ENCODE measurements at regions not wholly inside any gene's neighbourhood (a gene's known extent, or its start where the extent isn't known, plus 50 kb on each side); places are given as distances from the start of the nearest gene placed in this dataset.

- no peaks in the 10 kb centered on the region for H3K79me1 ChIP-seq (ENCODE audit: low read depth, low read length)
- ChIA-PET POLR2A (ENCODE audit: partially characterized antibody) (no interaction called here), CTCF (ENCODE audit: partially characterized antibody) (interaction anchor here (0.7 to 2.3 kb wide), 9 partner anchors 9 to 426 kb away, joined by 3 to 25 read pairs (median 3); no protein-coding TSS in a partner anchor)
- no peak overlapping the region for H3K9ac ChIP-seq (replicated peaks in 1 of 4; ENCODE audit: extremely low read depth in 1 of 4, low read depth in 3 of 4, low read length in 3 of 4)
- no peak overlapping the region for H4K5ac ChIP-seq (ENCODE audit: insufficient read length, low read depth, low read length)
- H3K79me2 ChIP-seq (ENCODE audit: control insufficient read depth in 1 of 2, insufficient read depth in 2 of 2, low read length in 2 of 2), result no peaks in the 10 kb centered on the region
- no peaks in the 10 kb centered on the region for H4K20me1 ChIP-seq (replicated peaks in 1 of 2; ENCODE audit: control insufficient read depth in 1 of 2, insufficient read depth in 2 of 2, low read length in 2 of 2)
- no peaks in the 10 kb centered on the region for H3K4me1 ChIP-seq (replicated peaks in 1 of 4; ENCODE audit: control insufficient read depth in 3 of 4, insufficient read depth in 4 of 4, low read length in 3 of 4)
- no peaks in the 10 kb centered on the region for H3K27me3 ChIP-seq (replicated peaks in 1 of 4; ENCODE audit: control insufficient read depth in 3 of 4, extremely low read depth in 1 of 4, insufficient read depth in 3 of 4, low read length in 3 of 4)
- no peak overlapping the region for H3K27ac ChIP-seq (ENCODE audit: low read depth, low read length)
- H4K8ac ChIP-seq (ENCODE audit: extremely low read depth, insufficient read depth, low read length), result no peak overlapping the region
- no peaks in the 10 kb centered on the region for H3K36me3 ChIP-seq (ENCODE audit: control insufficient read depth in 2 of 4, insufficient read depth in 4 of 4, low read length in 3 of 4)
- TF ChIP-seq BACH1 (IDR thresholded peaks at IDR 0.05; ENCODE audit: low read length), result 0 out of 2 replicates have a peak, but pooled peaks have one; percentile 25
- TF ChIP-seq KDM5A (IDR thresholded peaks at IDR 0.05; ENCODE audit: low read length), result no peak
- no peak for TF ChIP-seq SRF (IDR thresholded peaks at IDR 0.05; ENCODE audit: low read depth, low read length)
- 0 out of 2 replicates have a peak overlapping the region, but pooled peaks have one; percentile 53 for H2AK5ac ChIP-seq (ENCODE audit: low read depth, low read length)
- no peak overlapping the region for H2BK15ac ChIP-seq (ENCODE audit: low read length)
- no peak overlapping the region for H4K91ac ChIP-seq (replicated peaks; ENCODE audit: insufficient read length, low read length)
- no peak overlapping the region for H2BK5ac ChIP-seq (ENCODE audit: low read depth, low read length)
- H3K4me2 ChIP-seq (ENCODE audit: insufficient read depth in 1 of 2, low read depth in 2 of 2, low read length in 2 of 2), result no peak overlapping the region
- DNase-seq (ENCODE audit: low read depth in 1 of 2, low spot score in 2 of 2), result no peak
- no peak overlapping the region for H3K56ac ChIP-seq (replicated peaks; ENCODE audit: insufficient read length, low read depth, low read length)
- no peak overlapping the region; the same call in 1 of the 2 replicates for H3K18ac ChIP-seq (ENCODE audit: extremely low read depth, low read length)
- H3K4ac ChIP-seq (replicated peaks; ENCODE audit: insufficient read length, low read depth, low read length), result no peak overlapping the region
- no peak overlapping the region for H2BK20ac ChIP-seq (ENCODE audit: low read length)
- H3K23ac ChIP-seq (ENCODE audit: insufficient read length), result no peak overlapping the region
- no peak overlapping the region for H2AFZ ChIP-seq (ENCODE audit: low read length)
- no peak for FAIRE-seq
- no peak overlapping the region for H2BK120ac ChIP-seq (replicated peaks; ENCODE audit: low read depth, low read length)
- no peaks in the 10 kb centered on the region for H3K9me3 ChIP-seq (ENCODE audit: insufficient read depth in 2 of 2, low read depth in 1 of 2, low read length in 1 of 2)
- H3K23me2 ChIP-seq (ENCODE audit: low read depth, low read length), result no peaks in the 10 kb centered on the region
- no peak overlapping the region for H3K14ac ChIP-seq (ENCODE audit: insufficient read length)
- peak overlapping the region; percentile 94; the same call in 1 of the 2 replicates for H2BK12ac ChIP-seq (ENCODE audit: low read depth, low read length)
- H3K4me3 ChIP-seq (ENCODE audit: extremely low read depth in 1 of 4, insufficient read depth in 2 of 4, low read depth in 3 of 4, low read length in 4 of 4), result no peak overlapping the region
These were observed 145.2 kb upstream of the TAS2R1 start for GRCh38 chr5:9775339-9775738.
